ENCODE measurements at regions not wholly inside any gene's neighbourhood (a gene's known extent, or its start where the extent isn't known, plus 50 kb on each side); places are given as distances from the start of the nearest gene placed in this dataset.

DNA sequence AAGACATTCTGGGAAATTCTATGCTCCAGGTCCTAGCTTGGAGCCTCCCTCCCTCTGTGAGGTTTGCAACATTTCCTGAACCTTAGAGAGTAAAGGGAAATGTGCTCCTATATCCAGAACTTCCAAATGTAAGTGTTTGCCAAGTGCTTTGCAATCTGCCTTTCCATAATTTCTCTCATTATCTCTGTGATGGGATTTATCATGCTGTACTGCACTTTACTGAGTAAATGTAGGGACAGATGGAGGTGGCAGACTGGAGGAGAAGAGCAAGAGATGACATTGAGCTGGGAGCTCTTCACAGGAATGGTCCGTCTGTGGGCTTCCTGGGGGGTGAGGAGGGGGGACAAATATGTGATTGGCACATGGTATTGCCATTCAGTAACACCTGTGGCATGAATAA is 184.3 kb downstream of the SOX4 start:
- TF ChIP-seq EZH2 (IDR thresholded peaks at IDR 0.05; ENCODE audit: borderline replicate concordance, low read length) = no peak
- no peak for TF ChIP-seq CTCF (IDR thresholded peaks at IDR 0.05; ENCODE audit: low read length)

Data from OCI-LY1 (cell line).